ENCODE measurements at regions not wholly inside any gene's neighbourhood (a gene's known extent, or its start where the extent isn't known, plus 50 kb on each side); places are given as distances from the start of the nearest gene placed in this dataset.
A peak's percentile ranks its signal among the peaks of the same experiment; 100 is the strongest.

- no peak overlapping the region for H3K4me3 ChIP-seq (ENCODE audit: low read length in 3 of 3)
- no peaks in the 10 kb centered on the region for H3K27me3 ChIP-seq (ENCODE audit: control insufficient read depth, insufficient read depth, low read length)
- TF ChIP-seq CTCF (IDR thresholded peaks at IDR 0.05; ENCODE audit: borderline replicate concordance, extremely low read depth, insufficient read depth): no peak
- no peak overlapping the region for H3K27ac ChIP-seq (ENCODE audit: low read depth in 2 of 2, low read length in 2 of 2)
- H3K9me3 ChIP-seq (ENCODE audit: control insufficient read depth in 2 of 3, insufficient read depth in 1 of 3, low read length in 3 of 3): no peaks in the 10 kb centered on the region
- DNase-seq (peak in 1 of 5 donors; percentile 29), FAIRE-seq (no peak)
- no peak overlapping the region for H3K9ac ChIP-seq (ENCODE audit: low read length in 3 of 3)
- H3K4me1 ChIP-seq (ENCODE audit: control insufficient read depth in 2 of 3, insufficient read depth in 2 of 3, low read depth in 1 of 3, low read length in 3 of 3): no peaks in the 10 kb centered on the region
- H3K36me3 ChIP-seq (ENCODE audit: control insufficient read depth in 2 of 3, insufficient read depth in 3 of 3, low read length in 3 of 3): no peaks in the 10 kb centered on the region
- intact Hi-C loops (cut with DNase I): no loop called here
Measured at GRCh38 chr1:47491341-47491753, 53.5 kb downstream of the FOXD2 start.

- Histone ChIP-seq H3K36me3 (ENCODE audit: control insufficient read depth in 2 of 3, insufficient read depth in 3 of 3, low read length in 3 of 3) (no peaks in the 10 kb centered on the region), H3K4me1 (ENCODE audit: control insufficient read depth in 2 of 3, insufficient read depth in 2 of 3, low read depth in 1 of 3, low read length in 3 of 3) (no peaks in the 10 kb centered on the region), H3K4me3 (ENCODE audit: low read length in 3 of 3) (no peak overlapping the region), H3K9ac (ENCODE audit: low read length in 3 of 3) (no peak overlapping the region), H3K27ac (ENCODE audit: low read depth in 2 of 2, low read length in 2 of 2) (no peak overlapping the region), H3K9me3 (ENCODE audit: control insufficient read depth in 2 of 3, insufficient read depth in 1 of 3, low read length in 3 of 3) (no peaks in the 10 kb centered on the region), H3K27me3 (ENCODE audit: control insufficient read depth, insufficient read depth, low read length) (no peaks in the 10 kb centered on the region)
- TF ChIP-seq CTCF (IDR thresholded peaks at IDR 0.05; ENCODE audit: borderline replicate concordance, extremely low read depth, insufficient read depth): no peak
- intact Hi-C loops (cut with DNase I): no loop called here
- FAIRE-seq (no peak), DNase-seq (no peak)
Measured at GRCh38 chr1:47495176-47495713, 57.4 kb downstream of the FOXD2 start.

- Histone ChIP-seq H3K9me3 (ENCODE audit: control insufficient read depth in 2 of 3, insufficient read depth in 1 of 3, low read length in 3 of 3) (no peaks in the 10 kb centered on the region), H3K4me3 (ENCODE audit: low read length in 3 of 3) (no peak overlapping the region), H3K36me3 (ENCODE audit: control insufficient read depth in 2 of 3, insufficient read depth in 3 of 3, low read length in 3 of 3) (no peaks in the 10 kb centered on the region), H3K4me1 (ENCODE audit: control insufficient read depth in 2 of 3, insufficient read depth in 2 of 3, low read depth in 1 of 3, low read length in 3 of 3) (no peaks in the 10 kb centered on the region), H3K27me3 (ENCODE audit: control insufficient read depth, insufficient read depth, low read length) (no peaks in the 10 kb centered on the region), H3K9ac (ENCODE audit: low read length in 3 of 3) (no peak overlapping the region), H3K27ac (ENCODE audit: low read depth in 2 of 2, low read length in 2 of 2) (no peak overlapping the region)
- no peak for FAIRE-seq
- intact Hi-C loops (cut with DNase I): no loop called here
- DNase-seq: no peak
- no peak for TF ChIP-seq CTCF (IDR thresholded peaks at IDR 0.05; ENCODE audit: borderline replicate concordance, extremely low read depth, insufficient read depth)
Measured at GRCh38 chr1:47498551-47498950, 60.7 kb downstream of the FOXD2 start.

GRCh38 chr1:47501069-47501468 lies 63.2 kb downstream of the FOXD2 start:
- no peaks in the 10 kb centered on the region for H3K27me3 ChIP-seq (ENCODE audit: control insufficient read depth, insufficient read depth, low read length)
- H3K9ac ChIP-seq (ENCODE audit: low read length in 3 of 3): no peak overlapping the region
- FAIRE-seq (no peak), DNase-seq (no peak)
- no peaks in the 10 kb centered on the region for H3K4me1 ChIP-seq (ENCODE audit: control insufficient read depth in 2 of 3, insufficient read depth in 2 of 3, low read depth in 1 of 3, low read length in 3 of 3)
- no peak overlapping the region for H3K4me3 ChIP-seq (ENCODE audit: low read length in 3 of 3)
- no peak overlapping the region for H3K27ac ChIP-seq (ENCODE audit: low read depth in 2 of 2, low read length in 2 of 2)
- intact Hi-C loops (cut with DNase I): no loop called here
- no peaks in the 10 kb centered on the region for H3K36me3 ChIP-seq (ENCODE audit: control insufficient read depth in 2 of 3, insufficient read depth in 3 of 3, low read length in 3 of 3)
- no peaks in the 10 kb centered on the region for H3K9me3 ChIP-seq (ENCODE audit: control insufficient read depth in 2 of 3, insufficient read depth in 1 of 3, low read length in 3 of 3)
- no peak for TF ChIP-seq CTCF (IDR thresholded peaks at IDR 0.05; ENCODE audit: borderline replicate concordance, extremely low read depth, insufficient read depth)

Measured in kidney (tissue), 13 donors.